Hematopoietic multipotent progenitor cell treated with erythropoietin and hydrocortisone succinate and interleukin-3 and kit ligand, for 17 days (in vitro differentiated cells): ENCODE measurements at regions not wholly inside any gene's neighbourhood (a gene's known extent, or its start where the extent isn't known, plus 50 kb on each side); places are given as distances from the start of the nearest gene placed in this dataset.

Experiments
- DNase-seq: peaks from one replicate; pipeline ENCODE4 v3.0.0-alpha.2; 2015; ENCODE audit warnings: low spot score

- DNase-seq = no peak
These were observed 52.9 kb upstream of the RGS1 start for GRCh38 chr1:192522673-192523072.

GRCh38 chr1:192524223-192524622 is 51.4 kb upstream of the RGS1 start:
- no peak for DNase-seq
